ENCODE measurements at regions not wholly inside any gene's neighbourhood (a gene's known extent, or its start where the extent isn't known, plus 50 kb on each side); places are given as distances from the start of the nearest gene placed in this dataset.

GRCh38 chr4:79209822-79210635, 115.8 kb downstream of the NAA11 start (continued):
- TF ChIP-seq, protein P1, sequence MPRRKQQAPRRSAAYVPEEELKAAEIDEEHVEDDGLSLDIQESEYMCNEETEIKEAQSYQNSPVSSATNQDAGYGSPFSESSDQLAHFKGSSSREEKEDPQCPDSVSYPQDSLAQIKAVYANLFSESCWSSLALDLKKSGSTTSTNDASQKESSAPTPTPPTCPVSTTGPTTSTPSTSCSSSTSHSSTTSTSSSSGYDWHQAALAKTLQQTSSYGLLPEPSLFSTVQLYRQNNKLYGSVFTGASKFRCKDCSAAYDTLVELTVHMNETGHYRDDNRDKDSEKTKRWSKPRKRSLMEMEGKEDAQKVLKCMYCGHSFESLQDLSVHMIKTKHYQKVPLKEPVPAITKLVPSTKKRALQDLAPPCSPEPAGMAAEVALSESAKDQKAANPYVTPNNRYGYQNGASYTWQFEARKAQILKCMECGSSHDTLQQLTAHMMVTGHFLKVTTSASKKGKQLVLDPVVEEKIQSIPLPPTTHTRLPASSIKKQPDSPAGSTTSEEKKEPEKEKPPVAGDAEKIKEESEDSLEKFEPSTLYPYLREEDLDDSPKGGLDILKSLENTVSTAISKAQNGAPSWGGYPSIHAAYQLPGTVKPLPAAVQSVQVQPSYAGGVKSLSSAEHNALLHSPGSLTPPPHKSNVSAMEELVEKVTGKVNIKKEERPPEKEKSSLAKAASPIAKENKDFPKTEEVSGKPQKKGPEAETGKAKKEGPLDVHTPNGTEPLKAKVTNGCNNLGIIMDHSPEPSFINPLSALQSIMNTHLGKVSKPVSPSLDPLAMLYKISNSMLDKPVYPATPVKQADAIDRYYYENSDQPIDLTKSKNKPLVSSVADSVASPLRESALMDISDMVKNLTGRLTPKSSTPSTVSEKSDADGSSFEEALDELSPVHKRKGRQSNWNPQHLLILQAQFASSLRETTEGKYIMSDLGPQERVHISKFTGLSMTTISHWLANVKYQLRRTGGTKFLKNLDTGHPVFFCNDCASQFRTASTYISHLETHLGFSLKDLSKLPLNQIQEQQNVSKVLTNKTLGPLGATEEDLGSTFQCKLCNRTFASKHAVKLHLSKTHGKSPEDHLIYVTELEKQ (CRISPR knock-in tag; IDR thresholded peaks at IDR 0.05): peak; percentile 58; the same call in 1 of the 2 replicates
- TF ChIP-seq RREB1 (CRISPR knock-in tag; IDR thresholded peaks at IDR 0.05) (no peak), FOXM1 (IDR thresholded peaks at IDR 0.05; ENCODE audit: low read depth) (peak; percentile 65), FOXM1 (CRISPR knock-in tag; IDR thresholded peaks at IDR 0.05; ENCODE audit: low read depth) (no peak), CCNT2 (IDR thresholded peaks at IDR 0.05; ENCODE audit: borderline replicate concordance, extremely low read depth, insufficient read length, low read depth, low read length) (peak; percentile 51), ZNF408 (CRISPR knock-in tag; IDR thresholded peaks at IDR 0.05; ENCODE audit: low read depth) (no peak), KLF13 (tag; IDR thresholded peaks at IDR 0.05; ENCODE audit: borderline replicate concordance, low read depth) (peak; percentile 25; the same call in 1 of the 2 replicates), ZNF583 (CRISPR knock-in tag; IDR thresholded peaks at IDR 0.05) (peak; percentile 48; the same call in 1 of the 2 replicates)
- TF ChIP-seq, protein P2, sequence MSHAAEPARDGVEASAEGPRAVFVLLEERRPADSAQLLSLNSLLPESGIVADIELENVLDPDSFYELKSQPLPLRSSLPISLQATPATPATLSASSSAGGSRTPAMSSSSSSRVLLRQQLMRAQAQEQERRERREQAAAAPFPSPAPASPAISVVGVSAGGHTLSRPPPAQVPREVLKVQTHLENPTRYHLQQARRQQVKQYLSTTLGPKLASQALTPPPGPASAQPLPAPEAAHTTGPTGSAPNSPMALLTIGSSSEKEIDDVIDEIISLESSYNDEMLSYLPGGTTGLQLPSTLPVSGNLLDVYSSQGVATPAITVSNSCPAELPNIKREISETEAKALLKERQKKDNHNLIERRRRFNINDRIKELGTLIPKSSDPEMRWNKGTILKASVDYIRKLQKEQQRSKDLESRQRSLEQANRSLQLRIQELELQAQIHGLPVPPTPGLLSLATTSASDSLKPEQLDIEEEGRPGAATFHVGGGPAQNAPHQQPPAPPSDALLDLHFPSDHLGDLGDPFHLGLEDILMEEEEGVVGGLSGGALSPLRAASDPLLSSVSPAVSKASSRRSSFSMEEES (CRISPR knock-in tag; IDR thresholded peaks at IDR 0.05): peak; percentile 96

All from K562 (cell line).